ENCODE measurements at regions not wholly inside any gene's neighbourhood (a gene's known extent, or its start where the extent isn't known, plus 50 kb on each side); places are given as distances from the start of the nearest gene placed in this dataset.
"Not testable (repeated sequence)": the region's sequence is repeated elsewhere in the genome, so short reads cannot be mapped to it uniquely, and the experiment has no call there.

GRCh38 chr5:174910245-174910737 lies 185.9 kb downstream of the MSX2 start:
- Histone ChIP-seq H3K4me3 (ENCODE audit: low read depth, low read length) (no peak overlapping the region), H3K4me1 (ENCODE audit: insufficient read depth) (no peaks in the 10 kb centered on the region), H3K36me3 (ENCODE audit: insufficient read depth) (no peaks in the 10 kb centered on the region), H3K27ac (ENCODE audit: low read depth) (no peak overlapping the region)
- 2% methylated on average over 17 of the region's 17 CpGs for WGBS
- peak; percentile 10 for DNase-seq (ENCODE audit: extremely low spot score)

GRCh38 chr5:174903172-174903732 lies 178.9 kb downstream of the MSX2 start:
- Histone ChIP-seq H3K4me3 (ENCODE audit: low read depth, low read length) (no peak overlapping the region), H3K27ac (ENCODE audit: low read depth) (no peak overlapping the region), H3K4me1 (ENCODE audit: insufficient read depth) (no peaks in the 10 kb centered on the region), H3K36me3 (ENCODE audit: insufficient read depth) (no peaks in the 10 kb centered on the region)
- no peak for DNase-seq (ENCODE audit: extremely low spot score)
- 88% methylated on average over 1 of the region's 1 CpG for WGBS

GRCh38 chr5:174901336-174901735 lies 177.0 kb downstream of the MSX2 start:
- 95% methylated on average over 19 of the region's 19 CpGs for WGBS
- no peak for DNase-seq (ENCODE audit: extremely low spot score)
- Histone ChIP-seq H3K4me1 (ENCODE audit: insufficient read depth) (no peaks in the 10 kb centered on the region), H3K27ac (ENCODE audit: low read depth) (no peak overlapping the region), H3K4me3 (ENCODE audit: low read depth, low read length) (no peak overlapping the region), H3K36me3 (ENCODE audit: insufficient read depth) (no peaks in the 10 kb centered on the region)

GRCh38 chr5:174900240-174900865 lies 176.0 kb downstream of the MSX2 start:
- 40% methylated on average over 7 of the region's 7 CpGs for WGBS
- no peaks in the 10 kb centered on the region for H3K4me1 ChIP-seq (ENCODE audit: insufficient read depth)
- no peak overlapping the region for H3K27ac ChIP-seq (ENCODE audit: low read depth)
- DNase-seq (ENCODE audit: extremely low spot score) = no peak
- H3K36me3 ChIP-seq (ENCODE audit: insufficient read depth) = no peaks in the 10 kb centered on the region
- H3K4me3 ChIP-seq (ENCODE audit: low read depth, low read length) = no peak overlapping the region

- Histone ChIP-seq H3K27ac (ENCODE audit: low read depth) (no peak overlapping the region), H3K4me3 (ENCODE audit: low read depth, low read length) (no peak overlapping the region), H3K4me1 (ENCODE audit: insufficient read depth) (no peaks in the 10 kb centered on the region), H3K36me3 (ENCODE audit: insufficient read depth) (no peaks in the 10 kb centered on the region)
- 83% methylated on average over 4 of the region's 4 CpGs for WGBS
- no peak for DNase-seq (ENCODE audit: extremely low spot score)
Measured at GRCh38 chr5:174897281-174897950, 173.0 kb downstream of the MSX2 start.

- H3K36me3 ChIP-seq (ENCODE audit: insufficient read depth) = no peaks in the 10 kb centered on the region
- no peak for DNase-seq (ENCODE audit: extremely low spot score)
- WGBS = 57% methylated on average over 4 of the region's 4 CpGs
- H3K4me1 ChIP-seq (ENCODE audit: insufficient read depth) = no peaks in the 10 kb centered on the region
- H3K27ac ChIP-seq (ENCODE audit: low read depth) = no peak overlapping the region
- no peak overlapping the region for H3K4me3 ChIP-seq (ENCODE audit: low read depth, low read length)
Measured at GRCh38 chr5:174895360-174895759, 171.0 kb downstream of the MSX2 start.

GRCh38 chr5:174892742-174893141 lies 168.4 kb downstream of the MSX2 start:
- Histone ChIP-seq H3K27ac (ENCODE audit: low read depth) (no peak overlapping the region), H3K4me1 (ENCODE audit: insufficient read depth) (no peaks in the 10 kb centered on the region), H3K4me3 (ENCODE audit: low read depth, low read length) (no peak overlapping the region), H3K36me3 (ENCODE audit: insufficient read depth) (no peaks in the 10 kb centered on the region)
- no peak for DNase-seq (ENCODE audit: extremely low spot score)
- 93% methylated on average over 7 of the region's 7 CpGs for WGBS

- H3K4me1 ChIP-seq (ENCODE audit: insufficient read depth); H3K27ac ChIP-seq (ENCODE audit: low read depth); H3K36me3 ChIP-seq (ENCODE audit: insufficient read depth); DNase-seq (ENCODE audit: extremely low spot score); H3K4me3 ChIP-seq (ENCODE audit: low read depth, low read length): not testable (repeated sequence)
- WGBS = 97% methylated on average over 40 of the region's 40 CpGs
Measured at GRCh38 chr5:174880412-174881200, 156.2 kb downstream of the MSX2 start.

GRCh38 chr5:174877987-174878386 lies 153.6 kb downstream of the MSX2 start:
- Histone ChIP-seq H3K4me1 (ENCODE audit: insufficient read depth) (no peaks in the 10 kb centered on the region), H3K27ac (ENCODE audit: low read depth) (no peak overlapping the region), H3K36me3 (ENCODE audit: insufficient read depth) (no peaks in the 10 kb centered on the region), H3K4me3 (ENCODE audit: low read depth, low read length) (no peak overlapping the region)
- DNase-seq (ENCODE audit: extremely low spot score) = no peak
- WGBS = 95% methylated on average over 1 of the region's 1 CpG

- DNase-seq (ENCODE audit: extremely low spot score) = no peak
- Histone ChIP-seq H3K27ac (ENCODE audit: low read depth) (no peak overlapping the region), H3K4me1 (ENCODE audit: insufficient read depth) (no peaks in the 10 kb centered on the region), H3K36me3 (ENCODE audit: insufficient read depth) (no peaks in the 10 kb centered on the region), H3K4me3 (ENCODE audit: low read depth, low read length) (no peak overlapping the region)
- 57% methylated on average over 1 of the region's 1 CpG for WGBS
Measured at GRCh38 chr5:174872271-174872670, 147.9 kb downstream of the MSX2 start.

GRCh38 chr5:174852143-174852542 lies 127.8 kb downstream of the MSX2 start:
- DNase-seq (ENCODE audit: extremely low spot score) = no peak
- 50% methylated on average over 5 of the region's 5 CpGs for WGBS
- no peak overlapping the region for H3K4me3 ChIP-seq (ENCODE audit: low read depth, low read length)

GRCh38 chr5:174850565-174851169 lies 126.3 kb downstream of the MSX2 start:
- no peaks in the 10 kb centered on the region for H3K4me1 ChIP-seq (ENCODE audit: insufficient read depth)
- no peaks in the 10 kb centered on the region for H3K36me3 ChIP-seq (ENCODE audit: insufficient read depth)
- H3K4me3 ChIP-seq (ENCODE audit: low read depth, low read length) = no peak overlapping the region
- 59% methylated on average over 4 of the region's 4 CpGs for whole genome bisulfite sequencing
- DNase-seq (ENCODE audit: extremely low spot score) = no peak
- no peak overlapping the region for H3K27ac ChIP-seq (ENCODE audit: low read depth)

More at GRCh38 chr5:174852143-174852542, 127.8 kb downstream of the MSX2 start:
- no peaks in the 10 kb centered on the region for H3K36me3 ChIP-seq (ENCODE audit: insufficient read depth)
- H3K27ac ChIP-seq (ENCODE audit: low read depth) = no peak overlapping the region
- H3K4me1 ChIP-seq (ENCODE audit: insufficient read depth) = no peaks in the 10 kb centered on the region

GRCh38 chr5:174849426-174849825 lies 125.0 kb downstream of the MSX2 start:
- DNase-seq (ENCODE audit: extremely low spot score) = no peak
- Histone ChIP-seq H3K4me1 (ENCODE audit: insufficient read depth) (no peaks in the 10 kb centered on the region), H3K27ac (ENCODE audit: low read depth) (no peak overlapping the region), H3K4me3 (ENCODE audit: low read depth, low read length) (no peak overlapping the region), H3K36me3 (ENCODE audit: insufficient read depth) (no peaks in the 10 kb centered on the region)
- 65% methylated on average over 7 of the region's 7 CpGs for WGBS

Data from urinary bladder (tissue), 3 donors.